Esophagus squamous epithelium (tissue), 4 donors: ENCODE measurements at regions not wholly inside any gene's neighbourhood (a gene's known extent, or its start where the extent isn't known, plus 50 kb on each side); places are given as distances from the start of the nearest gene placed in this dataset.

Experiments used
- POLR2A ChIP-seq, 4 donors: fragments of 450-650 bp; IDR thresholded peaks; one replicate each; pipeline ENCODE4 v1.6.1; 2017; ENCODE audit warnings: antibody characterized with exemption in 4 of 4, mild to moderate bottlenecking in 4 of 4, moderate library complexity in 3 of 4
- TF ChIP-seq, protein P1 (sequence below), 6 experiments: fragments of 450-650 bp in 4 of 6; fragments of 200-600 bp in 2 of 6; sonication (generic) in 2 of 6; IDR thresholded peaks; one replicate each; pipeline ENCODE4 v1.5.1; 2016 to 2019; ENCODE audit warnings: antibody characterized with exemption in 6 of 6, mild to moderate bottlenecking in 4 of 6, moderate library complexity in 4 of 6

DNA sequence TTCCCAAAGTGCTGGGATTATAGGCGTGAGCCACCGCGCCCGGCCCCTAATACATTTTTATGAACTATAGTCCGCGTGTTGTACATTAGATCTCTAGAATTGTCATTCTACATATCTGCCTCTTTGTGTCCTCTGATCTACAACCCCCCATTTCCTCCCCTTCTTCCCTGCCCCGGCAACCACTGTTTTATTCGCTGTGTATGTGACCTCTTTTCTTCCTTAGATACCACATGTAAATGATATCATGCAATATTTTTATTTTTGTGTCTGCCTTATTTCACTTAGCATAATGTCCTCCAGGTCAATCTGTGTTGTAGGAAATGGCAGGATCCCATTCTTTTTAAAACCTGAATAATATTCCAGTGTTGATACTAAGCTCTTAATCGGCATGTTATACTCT lies 99.5 kb upstream of the NRIP1 start:
- TF ChIP-seq, protein P1, sequence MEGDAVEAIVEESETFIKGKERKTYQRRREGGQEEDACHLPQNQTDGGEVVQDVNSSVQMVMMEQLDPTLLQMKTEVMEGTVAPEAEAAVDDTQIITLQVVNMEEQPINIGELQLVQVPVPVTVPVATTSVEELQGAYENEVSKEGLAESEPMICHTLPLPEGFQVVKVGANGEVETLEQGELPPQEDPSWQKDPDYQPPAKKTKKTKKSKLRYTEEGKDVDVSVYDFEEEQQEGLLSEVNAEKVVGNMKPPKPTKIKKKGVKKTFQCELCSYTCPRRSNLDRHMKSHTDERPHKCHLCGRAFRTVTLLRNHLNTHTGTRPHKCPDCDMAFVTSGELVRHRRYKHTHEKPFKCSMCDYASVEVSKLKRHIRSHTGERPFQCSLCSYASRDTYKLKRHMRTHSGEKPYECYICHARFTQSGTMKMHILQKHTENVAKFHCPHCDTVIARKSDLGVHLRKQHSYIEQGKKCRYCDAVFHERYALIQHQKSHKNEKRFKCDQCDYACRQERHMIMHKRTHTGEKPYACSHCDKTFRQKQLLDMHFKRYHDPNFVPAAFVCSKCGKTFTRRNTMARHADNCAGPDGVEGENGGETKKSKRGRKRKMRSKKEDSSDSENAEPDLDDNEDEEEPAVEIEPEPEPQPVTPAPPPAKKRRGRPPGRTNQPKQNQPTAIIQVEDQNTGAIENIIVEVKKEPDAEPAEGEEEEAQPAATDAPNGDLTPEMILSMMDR (IDR thresholded peaks at IDR 0.05): no peak
- no peak for TF ChIP-seq POLR2A (IDR thresholded peaks at IDR 0.05)
